Upper lobe of right lung (tissue), 1 donor: ENCODE measurements at regions not wholly inside any gene's neighbourhood (a gene's known extent, or its start where the extent isn't known, plus 50 kb on each side); places are given as distances from the start of the nearest gene placed in this dataset.

Experiments used
- ATAC-seq: fragments of 200-7000 bp; cut with Tn5 transposase; one replicate; pipeline ENCODE4 v1.9.1; 2020; ENCODE audit warnings: mild to moderate bottlenecking, moderate library complexity
- DNase-seq: peaks from one replicate; pipeline ENCODE4 v3.0.0-alpha.2; 2020
- H3K27ac ChIP-seq: fragments of 200-600 bp; one replicate; pipeline ENCODE4 v1.8.0; 2022
- H3K27me3 ChIP-seq: fragments of 200-600 bp; one replicate; pipeline ENCODE4 v1.8.0; 2022; ENCODE audit warnings: mild to moderate bottlenecking
- H3K36me3 ChIP-seq: fragments of 200-600 bp; one replicate; pipeline ENCODE4 v1.8.0; 2022
- H3K4me1 ChIP-seq: fragments of 200-600 bp; one replicate; pipeline ENCODE4 v1.8.0; 2022
- H3K4me3 ChIP-seq: fragments of 200-600 bp; one replicate; pipeline ENCODE4 v1.8.0; 2022; ENCODE audit warnings: mild to moderate bottlenecking
- H3K9me3 ChIP-seq: fragments of 200-600 bp; one replicate; pipeline ENCODE4 v1.8.0; 2022
- CTCF ChIP-seq: fragments of 200-600 bp; IDR thresholded peaks from one replicate; pipeline ENCODE4 v1.8.0; 2022; ENCODE audit warnings: antibody characterized with exemption
- intact Hi-C: fragments of 100-400 bp; cut with DNase I; formaldehyde crosslinking; loops from one replicate; pipeline ENCODE4 v1.11.0; 2022
- donor health status: DM: no; HTN: yes; CAD: no; lungs with severe emphysema.

- DNase-seq, result no peak
- H3K9me3 ChIP-seq, result no peaks in the 10 kb centered on the region
- H3K27ac ChIP-seq, result no peak overlapping the region
- no peak for ATAC-seq
- H3K36me3 ChIP-seq, result no peaks in the 10 kb centered on the region
- H3K4me1 ChIP-seq, result no peaks in the 10 kb centered on the region
- no peak for TF ChIP-seq CTCF
- no peaks in the 10 kb centered on the region for H3K27me3 ChIP-seq
- intact Hi-C loops, result no loop called here
- no peak overlapping the region for H3K4me3 ChIP-seq
Observed at GRCh38 chrX:38930474-38930873, 129.2 kb downstream of the MID1IP1 start.

- DNase-seq (no peak), ATAC-seq (no peak)
- Histone ChIP-seq H3K27me3 (no peaks in the 10 kb centered on the region), H3K27ac (no peak overlapping the region), H3K4me3 (no peak overlapping the region), H3K9me3 (no peaks in the 10 kb centered on the region), H3K4me1 (no peaks in the 10 kb centered on the region), H3K36me3 (no peaks in the 10 kb centered on the region)
- TF ChIP-seq CTCF, result no peak
- intact Hi-C loops, result no loop called here
Observed at GRCh38 chrX:38935561-38935960, 134.3 kb downstream of the MID1IP1 start.

GRCh38 chrX:38937400-38937799 is 136.1 kb downstream of the MID1IP1 start:
- intact Hi-C loops, result no loop called here
- ATAC-seq (no peak), DNase-seq (no peak)
- H3K4me1 ChIP-seq, result no peaks in the 10 kb centered on the region
- H3K36me3 ChIP-seq, result no peaks in the 10 kb centered on the region
- no peak for TF ChIP-seq CTCF
- H3K4me3 ChIP-seq, result no peak overlapping the region
- no peaks in the 10 kb centered on the region for H3K27me3 ChIP-seq
- no peak overlapping the region for H3K27ac ChIP-seq
- no peaks in the 10 kb centered on the region for H3K9me3 ChIP-seq

- intact Hi-C loops, result no loop called here
- no peak for TF ChIP-seq CTCF
- no peaks in the 10 kb centered on the region for H3K9me3 ChIP-seq
- H3K4me1 ChIP-seq, result no peaks in the 10 kb centered on the region
- no peak overlapping the region for H3K4me3 ChIP-seq
- H3K27me3 ChIP-seq, result no peaks in the 10 kb centered on the region
- ATAC-seq, result no peak
- H3K27ac ChIP-seq, result no peak overlapping the region
- no peak for DNase-seq
- H3K36me3 ChIP-seq, result no peaks in the 10 kb centered on the region
Observed at GRCh38 chrX:38937926-38938325, 136.7 kb downstream of the MID1IP1 start.

- DNase-seq (no peak), ATAC-seq (no peak)
- Histone ChIP-seq H3K9me3 (no peaks in the 10 kb centered on the region), H3K27me3 (no peaks in the 10 kb centered on the region), H3K4me1 (no peaks in the 10 kb centered on the region), H3K36me3 (no peaks in the 10 kb centered on the region), H3K4me3 (no peak overlapping the region), H3K27ac (no peak overlapping the region)
- intact Hi-C loops, result no loop called here
- TF ChIP-seq CTCF, result no peak
Observed at GRCh38 chrX:38939067-38939466, 137.8 kb downstream of the MID1IP1 start.

GRCh38 chrX:38940547-38940946 is 139.3 kb downstream of the MID1IP1 start:
- Histone ChIP-seq H3K27me3 (no peaks in the 10 kb centered on the region), H3K4me3 (no peak overlapping the region), H3K9me3 (no peaks in the 10 kb centered on the region), H3K4me1 (no peaks in the 10 kb centered on the region), H3K27ac (no peak overlapping the region), H3K36me3 (no peaks in the 10 kb centered on the region)
- no peak for TF ChIP-seq CTCF
- ATAC-seq, result no peak
- intact Hi-C loops, result no loop called here
- DNase-seq, result no peak
